Medulla oblongata (tissue), 1 donor: ENCODE measurements at regions not wholly inside any gene's neighbourhood (a gene's known extent, or its start where the extent isn't known, plus 50 kb on each side); places are given as distances from the start of the nearest gene placed in this dataset.
"Not testable (repeated sequence)": the region's sequence is repeated elsewhere in the genome, so short reads cannot be mapped to it uniquely, and the experiment has no call there.

Source experiments
- DNase-seq: peaks from one replicate; pipeline ENCODE4 v3.0.0-alpha.2; 2015; ENCODE audit errors: extremely low spot score

DNA sequence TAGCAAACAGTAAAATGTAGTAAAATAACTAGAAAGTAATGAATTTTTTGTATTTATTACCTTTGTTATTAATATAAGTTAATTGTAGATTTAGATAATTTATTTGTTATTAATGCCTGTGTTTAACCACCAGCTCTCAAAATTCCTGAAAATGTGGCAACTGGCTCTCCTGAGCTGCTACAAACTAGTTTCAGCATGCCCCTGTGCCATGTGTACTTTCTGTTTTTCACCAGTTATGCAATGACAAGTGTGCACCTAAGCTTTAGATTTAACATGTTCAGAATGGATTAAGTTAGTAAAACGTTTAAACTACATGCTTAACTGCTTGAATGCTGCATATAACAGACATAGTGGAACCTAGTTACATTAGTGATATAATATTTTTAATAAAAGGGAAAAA, 88.1 kb downstream of the POSTN start:
- no peak for DNase-seq

GRCh38 chr13:37505531-37505930, 93.0 kb downstream of the POSTN start:
- no peak for DNase-seq

- no peak for DNase-seq
Measured at GRCh38 chr13:37504251-37504650, 94.3 kb downstream of the POSTN start.

DNA sequence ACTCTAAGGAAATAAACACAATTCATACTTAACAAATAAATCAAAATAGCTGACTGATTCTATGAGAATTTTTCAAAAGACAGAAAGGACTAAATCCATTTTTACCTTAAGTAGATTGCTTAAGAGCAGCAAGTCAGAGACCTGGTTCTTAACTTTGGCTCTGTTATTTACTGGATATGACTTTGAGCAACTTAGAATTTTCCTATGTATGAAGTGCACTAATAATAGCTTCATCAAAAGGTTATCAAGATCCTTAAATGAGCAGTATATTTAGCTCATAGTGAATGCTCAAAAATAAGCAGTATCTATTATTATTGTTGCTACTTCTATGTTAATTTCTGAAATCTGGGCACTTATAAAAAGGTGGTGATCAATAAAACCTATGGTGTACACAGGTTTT, 95.3 kb downstream of the POSTN start:
- no peak for DNase-seq

DNA sequence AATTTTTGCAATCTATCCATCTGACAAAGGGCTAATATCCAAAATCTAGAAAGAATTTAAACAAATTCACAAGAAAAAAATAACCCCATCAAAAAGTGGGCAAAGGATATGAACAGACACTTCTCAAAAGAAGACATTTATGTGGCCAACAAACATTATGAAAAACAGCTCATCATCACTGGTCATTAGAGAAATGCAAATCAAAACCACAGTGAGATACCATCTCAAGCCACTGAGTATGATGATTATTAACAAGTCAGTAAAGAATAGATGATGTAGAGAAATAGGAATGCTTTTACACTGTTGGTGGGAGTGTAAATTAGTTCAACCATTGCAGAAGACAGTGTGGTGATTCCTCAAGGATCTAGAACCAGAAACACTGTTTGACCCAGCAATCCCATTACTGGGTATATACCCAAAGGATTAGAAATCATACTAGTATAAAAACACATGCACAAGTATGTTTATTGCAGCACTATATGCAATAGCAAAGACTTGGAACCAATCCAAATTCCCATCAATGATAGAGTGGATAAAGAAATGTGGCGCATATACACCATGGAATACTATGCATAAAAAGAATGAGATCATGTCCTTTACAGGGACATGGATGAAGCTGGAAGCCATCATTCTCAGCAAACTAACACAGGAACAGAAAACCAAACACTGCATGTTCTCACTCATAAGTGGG, 96.1 kb downstream of the POSTN start:
- not testable (repeated sequence) for DNase-seq

DNA sequence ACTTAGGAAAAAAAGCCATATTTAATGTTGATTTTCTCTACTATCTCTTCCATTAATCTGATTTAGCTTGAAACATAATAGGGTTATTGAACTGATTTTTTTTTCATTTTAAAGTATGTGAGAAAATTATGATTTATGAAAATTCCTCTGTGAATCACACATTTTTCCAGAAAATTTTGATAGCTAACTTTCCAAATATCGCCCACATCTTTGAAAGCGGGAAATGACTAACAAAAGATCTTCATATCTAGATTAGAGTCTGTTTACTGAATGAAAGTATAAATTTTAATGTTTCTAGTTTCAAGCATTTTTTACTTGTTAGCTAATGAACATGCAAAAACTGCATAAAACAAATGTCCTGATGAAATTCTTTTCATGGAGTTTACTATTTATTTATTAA, 97.4 kb downstream of the POSTN start:
- DNase-seq: no peak

GRCh38 chr13:37495046-37495445, 103.5 kb downstream of the POSTN start:
- no peak for DNase-seq

- no peak for DNase-seq
Measured at GRCh38 chr13:37493775-37494174, 104.8 kb downstream of the POSTN start.

DNA sequence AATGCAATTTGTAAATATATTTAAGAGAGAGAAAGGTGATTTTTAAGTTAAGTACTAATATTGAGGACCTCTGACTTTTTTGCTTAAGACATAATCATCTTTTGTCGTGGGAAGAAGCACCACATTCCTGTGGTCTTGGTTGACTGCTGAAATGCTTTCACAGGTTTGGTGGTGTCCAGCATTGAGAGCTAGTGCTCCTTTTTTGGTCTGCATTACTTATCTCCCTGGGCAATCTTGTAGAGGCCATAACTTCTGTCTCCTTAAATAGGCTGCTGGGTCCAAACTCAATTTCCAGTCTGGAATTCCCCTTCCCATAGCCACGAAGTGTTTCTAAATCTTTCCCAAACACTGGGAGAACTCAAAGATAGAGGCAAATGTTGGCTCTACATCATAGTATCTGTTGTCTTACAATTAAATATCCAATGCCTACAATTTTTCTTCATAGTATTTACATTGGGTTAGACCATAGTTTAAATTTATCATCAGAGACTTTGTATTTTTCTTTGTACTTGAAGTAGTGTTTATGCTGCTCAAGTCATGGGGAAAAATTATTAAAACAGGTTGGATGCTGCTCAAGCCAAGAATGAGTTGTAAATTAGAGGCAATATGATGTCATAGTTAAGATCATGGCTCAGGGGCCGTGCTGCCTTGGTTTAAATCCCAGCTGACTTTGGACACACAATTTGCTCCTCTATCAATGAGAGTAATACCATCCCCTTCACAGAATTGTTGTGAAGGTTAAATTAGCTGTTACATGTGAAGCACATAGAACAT, 105.6 kb downstream of the POSTN start:
- DNase-seq: no peak

GRCh38 chr13:37492075-37492474, 106.5 kb downstream of the POSTN start:
- DNase-seq: no peak

DNA sequence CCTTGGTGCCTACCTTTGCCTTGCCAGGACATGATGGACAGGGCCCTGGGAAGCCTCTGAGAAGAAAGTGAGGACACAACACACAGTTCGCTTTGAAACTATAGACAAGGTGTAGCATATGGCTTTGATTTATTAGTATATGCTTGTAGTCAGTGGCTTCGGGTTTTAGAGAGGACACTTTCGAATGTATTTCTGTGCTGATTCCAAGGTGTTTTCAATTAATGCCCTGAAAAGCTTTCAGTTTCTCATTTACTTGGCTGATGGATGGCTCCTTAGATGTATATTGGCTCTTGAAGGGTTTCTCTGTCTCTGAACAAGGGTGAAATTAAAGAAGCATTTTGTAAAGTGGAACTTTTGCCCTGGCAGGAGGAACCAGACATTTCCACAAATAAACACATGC, 106.9 kb downstream of the POSTN start:
- DNase-seq: no peak

- no peak for DNase-seq
Measured at GRCh38 chr13:37490176-37490779, 108.3 kb downstream of the POSTN start.

GRCh38 chr13:37488726-37489125, 109.8 kb downstream of the POSTN start:
- DNase-seq: no peak

GRCh38 chr13:37486171-37486681, 112.3 kb downstream of the POSTN start:
- no peak for DNase-seq

DNA sequence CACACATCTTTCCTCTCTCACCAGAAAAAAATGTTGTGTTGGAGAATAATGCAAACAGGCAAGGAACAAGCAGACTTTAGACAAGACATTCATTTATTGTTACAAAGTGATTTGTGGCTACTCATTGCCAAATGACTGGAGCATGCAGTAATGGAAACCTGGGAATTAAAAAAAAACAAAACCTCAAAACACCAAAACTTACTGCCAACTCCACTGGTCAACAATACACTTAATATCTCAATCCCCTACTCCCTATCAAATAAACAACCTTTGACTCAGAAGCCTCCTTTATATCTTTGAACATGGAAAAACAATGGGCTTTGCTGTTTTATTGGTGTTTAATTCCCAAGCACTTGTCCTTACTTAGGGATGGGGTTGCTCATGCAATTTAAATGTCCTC, 112.8 kb downstream of the POSTN start:
- DNase-seq: no peak

DNA sequence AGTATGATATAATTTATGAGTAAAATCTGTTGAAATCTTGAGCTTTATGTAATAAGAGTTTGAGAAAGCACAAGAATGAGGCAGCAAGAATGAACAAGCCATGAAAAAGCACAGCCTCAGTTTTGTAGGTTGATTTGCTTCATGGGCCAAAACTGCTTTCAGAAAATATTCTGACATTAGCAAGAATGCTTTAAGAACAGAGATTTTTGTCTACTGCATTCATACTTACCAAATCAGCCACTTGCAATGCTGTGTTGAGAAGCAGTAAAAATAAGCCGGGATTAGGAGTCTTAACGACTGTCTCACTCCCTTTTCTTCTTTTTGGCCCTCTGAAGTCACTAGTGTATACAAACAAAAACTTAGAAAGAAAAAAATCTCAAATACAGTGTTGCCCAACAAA, 114.5 kb downstream of the POSTN start:
- no peak for DNase-seq

DNA sequence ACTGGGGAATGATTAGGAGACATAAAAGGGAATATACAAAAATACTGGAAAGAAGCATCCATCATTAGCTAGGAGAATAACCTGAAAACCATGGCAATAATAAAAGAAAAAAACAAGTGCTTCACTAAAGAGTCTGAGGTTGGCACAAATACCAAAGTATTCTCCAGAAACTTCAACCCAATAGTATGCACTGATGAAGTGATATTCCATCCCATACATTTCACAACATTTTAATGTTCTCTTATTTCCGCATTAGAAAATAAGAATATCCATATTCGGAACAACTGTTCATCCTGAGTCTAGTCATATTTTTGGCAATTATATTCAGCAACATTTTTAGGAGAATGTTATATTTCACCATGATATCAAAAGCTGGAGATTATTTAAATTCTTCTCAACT, 116.2 kb downstream of the POSTN start:
- DNase-seq: no peak

DNA sequence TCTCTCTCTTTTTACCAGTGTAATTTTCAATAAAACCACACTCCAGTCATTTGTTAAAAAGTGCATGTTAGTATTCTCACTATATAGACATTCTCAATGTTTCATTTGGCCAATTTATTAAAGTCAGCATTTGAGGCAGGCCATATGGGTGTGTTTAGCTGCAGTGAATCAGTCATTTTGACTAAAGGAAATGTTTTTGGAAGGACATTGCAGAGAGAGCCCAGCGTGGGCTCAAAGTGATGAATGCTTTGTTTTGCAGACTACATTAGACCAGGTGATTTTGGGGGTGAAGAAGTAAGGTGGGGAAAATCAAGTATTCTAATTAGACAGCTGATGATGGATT, 116.7 kb downstream of the POSTN start:
- DNase-seq: no peak

DNA sequence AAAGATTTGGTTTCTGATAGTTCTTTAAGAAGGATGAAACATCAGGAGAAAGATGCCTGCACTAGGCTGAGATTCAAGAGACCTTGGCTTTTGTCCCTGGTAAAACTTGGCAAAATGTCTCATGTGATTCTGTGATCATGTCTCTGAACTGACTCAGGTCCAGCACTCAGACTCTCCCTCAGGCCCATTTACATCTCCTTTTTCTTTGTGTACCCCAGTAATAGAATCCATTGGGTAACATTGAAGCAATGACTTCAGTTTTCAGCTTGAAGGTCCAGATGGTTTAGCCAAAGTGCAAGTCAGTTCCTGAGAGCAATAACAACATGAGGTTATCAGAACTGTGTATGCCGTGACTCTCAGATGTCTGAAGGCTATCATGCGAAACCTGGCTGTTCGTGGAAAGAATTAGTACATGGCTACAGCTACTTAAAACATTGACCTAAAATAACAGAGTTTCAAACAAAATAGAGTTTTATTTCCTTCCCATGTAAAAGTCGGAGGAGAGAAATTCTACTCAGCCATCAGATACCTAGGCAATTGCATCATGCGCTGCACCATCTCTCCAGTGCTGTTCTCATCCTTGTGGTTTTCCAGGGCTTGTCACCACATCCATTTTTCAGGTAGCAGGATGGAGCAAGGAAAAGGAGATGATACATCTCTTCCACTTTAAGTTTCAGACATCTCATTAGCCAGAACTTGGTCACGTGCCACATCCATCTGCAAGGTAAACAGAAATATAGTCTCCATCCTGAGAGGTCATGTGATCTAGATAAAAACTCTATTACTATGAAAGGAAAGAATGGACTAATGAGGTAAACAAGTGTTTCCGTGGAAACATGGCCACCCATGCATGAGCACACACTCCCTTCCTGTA, 117.3 kb downstream of the POSTN start:
- no peak for DNase-seq

GRCh38 chr13:37479916-37480315, 118.7 kb downstream of the POSTN start:
- no peak for DNase-seq

DNA sequence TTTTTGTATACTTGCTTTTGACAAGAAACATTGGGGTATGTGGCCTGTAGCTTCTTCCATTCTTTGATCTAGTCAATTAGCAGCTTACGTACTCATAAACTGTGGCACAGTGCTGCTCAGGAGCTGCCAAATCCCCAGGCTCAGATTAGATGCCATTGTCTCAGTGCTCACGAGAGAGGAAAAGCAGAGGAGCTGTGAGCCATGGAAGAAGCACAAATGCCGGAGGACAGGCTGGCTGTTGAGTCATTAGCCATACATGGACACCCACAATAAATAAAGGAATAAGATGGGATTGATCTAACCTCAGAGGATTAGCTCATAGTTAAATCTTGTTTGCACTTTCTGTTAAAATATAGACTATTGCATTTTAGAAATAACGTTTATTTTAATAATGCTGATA, 121.7 kb downstream of the POSTN start:
- no peak for DNase-seq

GRCh38 chr13:37475966-37476365, 122.6 kb downstream of the POSTN start:
- DNase-seq: no peak
